Heart left ventricle (tissue), 16 donors: ENCODE measurements at regions not wholly inside any gene's neighbourhood (a gene's known extent, or its start where the extent isn't known, plus 50 kb on each side); places are given as distances from the start of the nearest gene placed in this dataset.

Source experiments
- ATAC-seq, 4 donors: fragments of 200-7000 bp; cut with Tn5 transposase; one replicate each; pipeline ENCODE4 v1.9.1; 2020 to 2022; ENCODE audit warnings: moderate library complexity in 4 of 4, mild to moderate bottlenecking in 3 of 4, moderate number of reproducible peaks in 1 of 4
- DNase-seq, 5 donors: peaks; one replicate each; pipeline ENCODE4 v3.0.0-alpha.2; 2020
- H3K27ac ChIP-seq, 12 donors: fragments of 200-600 bp; sonication (generic) in 4 of 12; one replicate each; pipeline versions ENCODE4 v1.5.0 to v1.8.0; 2016 to 2022; ENCODE audit warnings: mild to moderate bottlenecking in 2 of 12
- H3K27me3 ChIP-seq, 9 donors: fragments of 200-600 bp; sonication (generic) in 2 of 9; one replicate each; pipeline versions ENCODE4 v1.5.1 to v1.8.0; 2016 to 2022; ENCODE audit warnings: mild to moderate bottlenecking in 3 of 9
- H3K36me3 ChIP-seq, 9 donors: fragments of 200-600 bp; sonication (generic) in 2 of 9; one replicate each; pipeline versions ENCODE4 v1.5.0 to v1.8.0; 2018 to 2022; ENCODE audit warnings: mild to moderate bottlenecking in 2 of 9
- H3K4me1 ChIP-seq, 12 donors: fragments of 200-600 bp; sonication (generic) in 4 of 12; one replicate each; pipeline versions ENCODE4 v1.5.0 to v1.8.0; 2016 to 2022; ENCODE audit warnings: mild to moderate bottlenecking in 3 of 12
- H3K4me3 ChIP-seq, 12 donors: fragments of 200-600 bp; sonication (generic) in 4 of 12; one replicate each; pipeline versions ENCODE4 v1.5.0 to v1.8.0; 2017 to 2022; ENCODE audit warnings: mild to moderate bottlenecking in 9 of 12, moderate library complexity in 4 of 12
- H3K9me3 ChIP-seq, 12 donors: fragments of 200-600 bp; sonication (generic) in 4 of 12; one replicate each; pipeline versions ENCODE4 v1.5.0 to v1.8.0; 2016 to 2022; ENCODE audit warnings: mild to moderate bottlenecking in 1 of 12
- POLR2A ChIP-seq, 2 donors: fragments of 450-650 bp; IDR thresholded peaks; one replicate each; pipeline ENCODE4 v1.6.1; 2017; ENCODE audit warnings: antibody characterized with exemption in 2 of 2, mild to moderate bottlenecking in 2 of 2, moderate library complexity in 2 of 2
- WGBS, 4 donors: extraction: QIAGEN DNeasy Blood & Tissue Kit in 2 of 4; methylation state at CpG; one replicate each; pipeline versions ENCODE4 v1.1.5 to v1.1.7; 2013 to 2018; 5-methylcytosine and 5-hydroxymethylcytosine counted together
- intact Hi-C, 10 donors: fragments of 100-400 bp; cut with DNase I; formaldehyde crosslinking; loops; one replicate each; pipeline versions ENCODE4 v1.11.1 to v1.14.2; 2022
- TF ChIP-seq, protein P1 (sequence below), 12 donors: fragments of 200-600 bp; sonication (generic) in 4 of 12; IDR thresholded peaks; one replicate each; pipeline versions ENCODE4 v1.5.0 to v1.8.0; 2018 to 2022; ENCODE audit warnings: antibody characterized with exemption in 12 of 12, mild to moderate bottlenecking in 5 of 12
- donor health status: ischemic (EF 13 %, LVEDD 7.1; RV severe dilation, severe dysfunction).
- donor health status: healthy with polysubstance abuse.
- donor health status: DM: no; HTN: yes; CAD: no.
- donor health status: DM: no; HTN: no; CAD: no.
- donor health status: ischemic (EF 25% LVEDD 6.9; RV normal size, moderate dysfunction).
- donor health status: ischemic (EF 25% LVEDD 5.7; RV mildly dilated, moderate dysfunction).
- donor health status: healthy.
- donor health status: DM: yes; HTN: yes; CAD: no.
- donor health status: ischemic (EF 35%, LVEDD 5.7; RV mildly dilated, moderate dysfunction).
- donor health status: nonischemic (EF 11% LVEDD 7.7; RV severe dilation, severe dysfunction).
- donor health status: DM: yes; HTN: yes; CAD: no.
- donor health status: PGD.
- donor health status: ischemic (EF 29% LVEDD 5.4; RV normal size, mild dysfunction).
- donor health status: nonischemic (EF 23%, LVEDD 6.1; RV moderate dilation, normal function).

DNA sequence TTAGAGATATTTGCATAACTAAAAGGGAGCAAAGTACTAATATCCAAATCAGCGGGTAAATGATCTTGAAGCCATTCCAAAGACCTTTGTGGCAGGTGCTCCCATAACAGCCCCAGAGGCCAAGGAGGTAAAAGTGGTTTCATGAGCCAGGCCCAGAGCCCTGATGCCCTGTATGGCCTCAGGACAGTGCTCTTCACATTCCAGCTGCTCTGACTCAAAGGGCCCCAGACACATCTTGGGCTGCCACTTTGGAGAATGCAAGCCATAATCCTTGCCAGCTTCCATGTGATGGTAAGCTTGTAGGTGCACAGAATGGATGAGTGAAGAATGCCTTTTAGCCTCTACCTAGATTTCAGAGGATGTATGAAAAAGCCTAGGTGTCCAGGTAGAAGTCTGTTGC, 933.4 kb downstream of the SLC16A7 start:
- Histone ChIP-seq H3K9me3 (peaks cover 0 to 7% (median 0%) of the 10 kb centered on the region in 12 donors), H3K4me1 (no peaks in the 10 kb centered on the region), H3K27ac (no peak overlapping the region), H3K4me3 (no peak overlapping the region), H3K36me3 (no peaks in the 10 kb centered on the region), H3K27me3 (no peaks in the 10 kb centered on the region)
- 89 to 97% (median 95%) methylated on average over 1 of the region's 1 CpG for WGBS, 4 donors
- DNase-seq (no peak), ATAC-seq (no peak)
- intact Hi-C loops, result no loop called here
- TF ChIP-seq, protein P1, sequence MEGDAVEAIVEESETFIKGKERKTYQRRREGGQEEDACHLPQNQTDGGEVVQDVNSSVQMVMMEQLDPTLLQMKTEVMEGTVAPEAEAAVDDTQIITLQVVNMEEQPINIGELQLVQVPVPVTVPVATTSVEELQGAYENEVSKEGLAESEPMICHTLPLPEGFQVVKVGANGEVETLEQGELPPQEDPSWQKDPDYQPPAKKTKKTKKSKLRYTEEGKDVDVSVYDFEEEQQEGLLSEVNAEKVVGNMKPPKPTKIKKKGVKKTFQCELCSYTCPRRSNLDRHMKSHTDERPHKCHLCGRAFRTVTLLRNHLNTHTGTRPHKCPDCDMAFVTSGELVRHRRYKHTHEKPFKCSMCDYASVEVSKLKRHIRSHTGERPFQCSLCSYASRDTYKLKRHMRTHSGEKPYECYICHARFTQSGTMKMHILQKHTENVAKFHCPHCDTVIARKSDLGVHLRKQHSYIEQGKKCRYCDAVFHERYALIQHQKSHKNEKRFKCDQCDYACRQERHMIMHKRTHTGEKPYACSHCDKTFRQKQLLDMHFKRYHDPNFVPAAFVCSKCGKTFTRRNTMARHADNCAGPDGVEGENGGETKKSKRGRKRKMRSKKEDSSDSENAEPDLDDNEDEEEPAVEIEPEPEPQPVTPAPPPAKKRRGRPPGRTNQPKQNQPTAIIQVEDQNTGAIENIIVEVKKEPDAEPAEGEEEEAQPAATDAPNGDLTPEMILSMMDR (IDR thresholded peaks at IDR 0.05), result no peak
- no peak for TF ChIP-seq POLR2A (IDR thresholded peaks at IDR 0.05)

DNA sequence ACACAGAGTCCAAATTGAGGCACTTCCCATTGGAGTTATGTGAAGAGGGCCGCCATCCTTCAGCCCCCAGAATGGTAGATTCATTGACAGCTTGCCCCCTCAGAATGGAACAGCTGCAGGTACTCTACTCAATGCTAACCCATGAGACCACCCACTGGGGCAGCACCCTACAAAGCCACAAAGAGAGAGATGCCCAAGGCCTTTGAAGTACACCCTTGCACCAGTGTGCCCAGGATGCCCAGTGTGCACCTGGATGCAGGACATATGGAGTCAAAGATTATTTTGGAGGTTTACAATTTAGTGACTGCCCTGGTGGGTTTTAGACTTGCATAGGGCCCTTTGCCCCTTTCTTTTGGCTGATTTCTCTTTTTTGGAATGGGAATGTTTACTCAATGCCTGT, 933.9 kb downstream of the SLC16A7 start:
- TF ChIP-seq POLR2A (IDR thresholded peaks at IDR 0.05), result no peak
- TF ChIP-seq, protein P1 (IDR thresholded peaks at IDR 0.05), result no peak
- ATAC-seq, result no peak
- H3K36me3 ChIP-seq, result no peaks in the 10 kb centered on the region
- no peaks in the 10 kb centered on the region for H3K4me1 ChIP-seq
- no peak for DNase-seq
- no peak overlapping the region for H3K4me3 ChIP-seq
- intact Hi-C loops, result no loop called here
- H3K9me3 ChIP-seq, result peaks cover 0 to 7% (median 0%) of the 10 kb centered on the region in 12 donors
- 78 to 85% (median 81%) methylated on average over 1 of the region's 1 CpG for WGBS, 4 donors
- H3K27ac ChIP-seq, result no peak overlapping the region
- H3K27me3 ChIP-seq, result no peaks in the 10 kb centered on the region

DNA sequence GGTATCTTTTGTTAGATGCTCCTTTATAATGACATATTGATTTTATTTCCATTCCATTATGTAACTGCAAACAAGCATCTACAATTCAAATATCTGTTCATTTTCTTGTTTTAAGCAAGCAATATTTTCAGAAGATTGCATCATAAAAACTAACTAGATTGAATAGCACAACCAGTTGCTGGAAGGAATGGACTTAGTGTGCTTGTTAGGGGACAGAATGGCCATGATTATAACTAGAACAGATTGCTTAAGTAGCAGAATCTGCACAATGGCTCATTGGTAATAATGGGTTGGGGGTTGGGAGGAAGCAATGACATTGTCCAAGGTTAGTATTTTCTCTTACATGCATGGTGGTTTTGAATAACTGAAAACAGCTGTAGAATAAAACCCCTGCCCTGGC, 939.5 kb downstream of the SLC16A7 start:
- Histone ChIP-seq H3K27me3 (no peaks in the 10 kb centered on the region), H3K9me3 (no peaks in the 10 kb centered on the region), H3K36me3 (no peaks in the 10 kb centered on the region), H3K4me1 (no peaks in the 10 kb centered on the region), H3K27ac (no peak overlapping the region), H3K4me3 (no peak overlapping the region)
- TF ChIP-seq POLR2A (IDR thresholded peaks at IDR 0.05), result no peak
- TF ChIP-seq, protein P1 (IDR thresholded peaks at IDR 0.05), result no peak
- intact Hi-C loops, result no loop called here
- DNase-seq, result no peak
- ATAC-seq, result no peak

DNA sequence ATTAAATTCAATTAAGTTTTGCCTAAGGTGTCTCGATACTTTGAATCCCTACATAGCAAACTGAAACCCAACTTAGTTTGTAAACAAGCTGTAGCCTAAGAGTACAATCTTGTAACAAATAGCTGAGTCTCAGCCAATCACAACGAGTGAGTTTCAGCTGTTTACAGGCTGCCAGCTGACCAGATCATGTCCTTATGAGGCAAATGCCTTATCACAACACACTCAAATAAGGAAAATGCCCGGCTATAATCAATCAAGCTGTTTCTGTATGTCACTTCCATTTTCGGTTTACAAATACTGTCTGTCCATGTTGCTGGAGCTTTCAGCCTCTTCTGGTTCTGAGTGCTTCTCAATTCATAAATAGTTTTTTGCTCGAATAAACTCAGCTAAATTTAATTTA, 943.8 kb downstream of the SLC16A7 start:
- no peak for ATAC-seq
- H3K36me3 ChIP-seq, result no peaks in the 10 kb centered on the region
- H3K27ac ChIP-seq, result no peak overlapping the region
- no peaks in the 10 kb centered on the region for H3K27me3 ChIP-seq
- no peaks in the 10 kb centered on the region for H3K4me1 ChIP-seq
- H3K4me3 ChIP-seq, result no peak overlapping the region
- H3K9me3 ChIP-seq, result no peaks in the 10 kb centered on the region
- no peak for TF ChIP-seq POLR2A (IDR thresholded peaks at IDR 0.05)
- TF ChIP-seq, protein P1 (IDR thresholded peaks at IDR 0.05), result no peak
- 53 to 66% (median 62%) methylated on average over 5 of the region's 5 CpGs for WGBS, 4 donors
- intact Hi-C loops, result no loop called here
- DNase-seq, result no peak
